T follicular helper cell (primary cell): ENCODE measurements at regions not wholly inside any gene's neighbourhood (a gene's known extent, or its start where the extent isn't known, plus 50 kb on each side); places are given as distances from the start of the nearest gene placed in this dataset.

Source experiments
- DNase-seq: peaks from one replicate; pipeline ENCODE4 v3.0.0-alpha.2; 2020; ENCODE audit warnings: low read depth

DNA sequence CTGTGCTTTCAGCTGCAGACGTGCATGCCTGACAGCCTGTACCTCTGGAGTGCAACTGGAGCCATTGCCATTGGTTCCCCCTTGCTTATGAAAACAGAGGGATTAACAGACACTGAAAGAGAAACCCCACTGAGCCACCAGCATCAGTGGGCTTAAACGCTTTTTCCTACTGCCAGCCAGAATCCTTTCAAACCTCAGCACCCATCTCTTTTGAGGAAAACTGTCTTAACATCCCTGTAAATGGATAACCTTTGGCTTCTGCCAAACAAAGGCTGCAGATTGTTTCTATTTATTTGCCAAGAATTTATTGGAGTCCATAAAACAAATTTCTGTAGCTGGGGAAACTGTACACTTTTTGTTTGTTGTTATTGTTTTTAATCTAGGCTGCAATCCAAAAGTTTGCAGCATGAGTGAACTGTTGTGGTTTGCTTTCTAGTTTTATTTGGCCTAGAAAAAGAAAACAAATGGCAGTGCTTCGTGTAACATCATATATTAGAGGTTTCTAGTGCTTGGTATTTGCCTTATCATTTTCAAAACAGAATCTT, 369.2 kb upstream of the IL12A start:
- no peak for DNase-seq

DNA sequence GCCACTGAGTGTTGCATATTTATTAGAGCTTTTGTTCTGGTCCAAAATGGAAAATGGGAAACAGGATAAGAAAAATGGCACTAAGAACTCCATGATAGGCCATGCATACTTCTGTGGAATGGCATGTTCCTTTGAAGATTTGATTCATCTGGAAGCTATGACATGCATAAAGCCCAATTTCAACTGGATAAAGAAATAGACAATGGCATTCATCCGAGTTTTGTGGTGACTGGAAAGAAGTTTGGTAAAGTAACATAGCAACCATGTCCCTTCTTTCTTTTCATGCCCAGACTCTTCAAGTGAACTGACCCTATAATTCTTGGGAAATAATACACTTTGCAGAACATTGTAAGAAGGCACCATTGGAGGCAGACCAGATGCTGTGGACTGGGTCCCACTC, 368.4 kb upstream of the IL12A start:
- DNase-seq = no peak

DNA sequence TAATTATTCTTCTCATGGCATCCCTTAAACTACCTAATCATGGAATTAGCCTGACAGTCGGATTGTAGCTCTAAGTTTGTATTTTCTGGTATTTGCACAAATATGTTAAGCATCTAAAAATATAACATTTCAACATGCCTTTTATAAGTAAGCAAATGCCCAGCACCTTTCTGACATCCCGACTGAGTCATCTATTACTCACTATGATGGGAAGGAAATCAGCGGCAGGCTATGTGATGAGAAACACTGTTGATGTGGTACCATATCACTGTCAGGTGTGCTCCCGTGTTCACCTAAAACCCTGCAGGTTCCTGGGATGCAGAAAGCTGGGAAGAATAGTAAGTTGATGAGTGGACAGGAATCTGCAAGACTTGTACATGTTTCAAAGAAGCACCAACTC, 367.8 kb upstream of the IL12A start:
- no peak for DNase-seq

DNA sequence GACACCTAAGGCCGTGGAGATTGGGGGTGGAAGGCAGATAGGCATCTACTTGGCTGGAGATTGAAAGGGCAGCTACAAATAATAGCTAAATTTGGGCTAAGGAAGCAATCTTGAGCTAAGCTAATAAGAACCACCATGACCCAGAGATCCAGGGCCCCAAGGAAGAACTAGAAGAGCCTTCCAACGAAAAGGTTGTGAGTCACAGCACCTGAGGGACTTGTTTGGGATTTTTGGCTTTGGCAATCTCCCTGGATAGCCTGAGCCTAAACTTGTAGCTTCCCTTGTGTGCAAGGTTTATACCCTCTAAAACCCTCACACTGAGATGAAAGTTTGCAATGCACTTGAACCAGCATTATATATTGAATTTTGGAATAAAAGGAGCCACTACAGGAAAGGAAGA, 364.0 kb upstream of the IL12A start:
- DNase-seq = no peak

DNA sequence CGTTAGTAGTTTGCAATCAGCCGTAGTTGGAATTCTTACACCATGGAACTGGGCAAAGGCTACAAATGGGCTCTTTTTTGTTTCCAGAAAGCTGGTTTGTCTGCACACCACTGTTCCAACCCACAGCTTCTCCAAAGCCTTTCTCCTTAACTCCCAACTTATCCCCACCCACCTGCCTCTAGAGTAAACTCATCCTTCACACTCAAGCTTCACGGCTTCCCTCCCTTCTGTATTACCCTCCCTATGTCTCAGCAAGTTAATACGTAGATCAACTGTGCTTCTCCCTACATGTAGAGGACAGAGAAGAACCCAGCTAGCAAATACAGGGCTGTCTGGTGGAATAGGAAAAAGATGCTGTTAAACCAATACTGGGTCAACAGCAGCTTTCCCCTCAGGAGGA, 363.0 kb upstream of the IL12A start:
- no peak for DNase-seq

DNA sequence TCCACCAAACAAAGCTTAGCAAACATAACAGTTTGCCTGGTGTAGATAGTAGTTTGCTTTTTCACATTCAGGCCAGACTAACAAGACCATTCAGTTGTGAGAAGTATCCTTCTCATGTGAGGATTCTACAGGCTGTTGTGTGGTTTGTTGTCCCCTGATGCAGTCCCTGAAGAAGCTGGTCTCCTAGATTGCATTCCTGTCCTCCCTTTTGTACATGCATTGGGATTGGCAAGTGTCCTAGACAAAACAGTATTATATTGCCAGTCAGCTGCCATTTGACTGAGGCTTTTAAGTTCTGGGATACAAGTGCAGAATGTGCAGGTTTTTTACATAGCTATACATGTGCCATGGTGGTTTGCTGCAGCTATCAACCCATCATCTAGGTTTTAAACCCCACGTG, 362.0 kb upstream of the IL12A start:
- no peak for DNase-seq

DNA sequence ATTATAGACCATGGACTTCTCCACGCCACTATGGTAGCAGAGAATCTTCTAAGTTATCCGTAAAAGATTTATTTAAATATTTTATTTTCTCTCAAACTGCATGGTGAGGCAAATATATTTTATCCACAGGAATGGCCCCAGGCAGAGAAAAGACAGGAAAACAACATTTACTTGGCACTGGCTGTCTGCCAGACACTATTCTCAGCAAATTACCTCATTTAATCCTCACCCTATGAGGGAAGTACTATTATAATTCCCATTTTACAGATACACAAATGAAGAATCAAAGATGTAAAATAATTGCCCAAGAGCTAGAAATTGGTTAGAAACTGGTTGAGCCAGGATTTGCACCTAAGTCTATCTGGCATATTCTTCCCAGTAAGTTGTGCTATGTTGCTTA, 361.4 kb upstream of the IL12A start:
- no peak for DNase-seq

DNA sequence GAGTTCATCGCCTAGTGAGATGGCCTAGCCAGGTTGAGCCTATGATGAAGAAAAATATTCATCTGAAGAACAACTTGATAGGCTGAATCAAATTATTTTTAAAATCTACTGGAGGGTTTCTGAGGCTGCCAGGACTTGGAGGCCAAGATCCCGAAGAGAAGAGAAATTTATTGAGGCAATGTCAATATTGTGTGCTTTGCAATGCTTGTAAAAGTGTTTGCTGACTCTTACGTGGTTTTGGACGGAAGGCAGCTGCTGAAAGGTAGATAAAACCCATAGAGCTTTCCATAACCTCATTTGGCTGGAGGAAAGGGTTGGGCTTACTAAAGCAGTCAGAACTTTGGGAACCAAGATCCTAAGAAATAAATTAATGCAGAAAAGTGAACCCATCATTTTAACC, 361.0 kb upstream of the IL12A start:
- DNase-seq = no peak

DNA sequence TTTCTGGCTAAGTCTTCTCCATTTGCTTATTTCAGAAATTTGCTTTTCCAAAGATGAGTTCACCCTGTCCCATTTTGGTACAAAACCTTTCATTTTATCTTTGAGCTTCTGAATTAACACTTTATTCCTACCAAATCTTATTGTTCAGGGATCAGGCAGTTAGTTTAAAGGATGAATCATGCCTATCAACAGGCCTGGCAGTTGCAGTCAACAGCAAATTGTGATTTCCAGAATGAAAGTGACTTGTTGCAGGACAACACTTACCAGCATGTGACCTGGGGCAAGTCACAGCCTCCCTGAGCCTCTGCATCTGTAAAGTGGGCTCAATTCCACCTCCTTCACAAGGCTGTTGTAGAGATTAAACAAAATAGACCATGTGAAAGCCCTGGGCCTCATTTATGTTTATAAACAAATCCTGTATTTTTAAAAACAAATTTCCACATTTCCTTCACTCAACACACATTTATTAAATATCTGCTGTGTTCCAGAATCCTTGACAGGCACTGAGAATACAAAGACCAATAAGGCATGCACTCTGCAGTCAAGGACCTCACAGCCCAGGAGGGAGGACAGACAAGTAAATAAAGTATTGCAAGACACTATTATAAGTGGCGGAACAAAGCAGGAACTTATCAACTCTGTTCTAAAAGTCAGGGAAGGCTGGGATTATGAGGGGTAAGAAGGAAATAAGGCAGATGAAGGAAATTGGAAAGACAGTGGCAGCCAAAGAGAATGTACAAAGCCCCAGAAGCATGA, 359.1 kb upstream of the IL12A start:
- no peak for DNase-seq

DNA sequence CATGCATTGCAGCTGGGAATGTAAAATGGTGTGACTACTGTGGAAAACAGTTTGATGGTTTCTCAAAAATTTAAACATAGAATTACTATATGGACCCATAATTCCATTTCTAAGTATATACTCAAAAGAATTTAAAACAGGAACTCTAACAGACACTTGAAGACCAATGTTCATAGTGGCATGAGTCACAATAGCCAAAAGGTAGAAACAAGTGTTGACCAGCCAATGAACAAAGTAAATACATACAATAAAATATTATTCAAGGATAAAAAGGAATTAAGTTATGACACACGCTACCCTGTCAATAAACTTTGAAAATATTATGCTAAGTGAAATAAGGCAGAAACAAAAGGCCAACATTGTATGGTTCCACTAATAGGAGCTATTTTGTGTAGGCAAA, 357.4 kb upstream of the IL12A start:
- DNase-seq = no peak

DNA sequence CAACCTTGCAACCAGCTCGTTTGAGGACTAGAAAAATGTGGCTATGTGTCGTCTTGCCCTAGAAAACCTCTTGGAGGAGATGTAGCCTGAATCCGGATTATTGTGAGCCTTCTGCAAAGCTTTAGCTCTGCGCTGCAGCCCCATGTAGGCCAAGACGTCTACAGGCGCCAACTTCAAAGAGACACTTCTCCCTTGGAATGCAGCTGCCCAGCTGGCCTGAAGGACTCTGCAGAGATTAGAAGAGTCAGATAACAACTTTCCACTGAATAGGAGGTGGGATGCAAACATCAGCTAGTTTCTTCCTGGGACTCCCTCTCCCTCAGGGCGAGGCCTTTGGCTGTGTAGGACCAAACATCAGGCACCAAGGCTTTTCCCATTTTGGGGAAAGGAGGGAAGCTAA, 356.5 kb upstream of the IL12A start:
- DNase-seq = no peak

DNA sequence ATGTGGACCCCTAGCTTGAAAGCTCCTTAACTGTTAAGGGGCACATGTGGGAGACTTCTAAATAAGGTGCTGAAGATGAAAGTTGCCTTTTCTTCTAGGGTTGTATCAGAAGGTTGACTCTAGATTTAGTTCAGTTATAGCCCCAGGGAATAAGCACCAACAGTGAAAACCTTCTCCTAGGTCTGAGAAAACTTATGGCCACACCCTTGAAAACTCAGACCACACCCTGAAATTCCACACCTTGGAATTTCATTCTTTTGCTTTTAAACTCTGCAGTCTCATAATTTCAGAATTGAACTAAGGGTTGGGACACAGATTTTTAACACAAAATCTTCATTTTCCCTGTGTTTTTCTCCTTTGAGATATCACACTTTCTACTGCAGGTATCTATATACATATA, 355.8 kb upstream of the IL12A start:
- DNase-seq = no peak

DNA sequence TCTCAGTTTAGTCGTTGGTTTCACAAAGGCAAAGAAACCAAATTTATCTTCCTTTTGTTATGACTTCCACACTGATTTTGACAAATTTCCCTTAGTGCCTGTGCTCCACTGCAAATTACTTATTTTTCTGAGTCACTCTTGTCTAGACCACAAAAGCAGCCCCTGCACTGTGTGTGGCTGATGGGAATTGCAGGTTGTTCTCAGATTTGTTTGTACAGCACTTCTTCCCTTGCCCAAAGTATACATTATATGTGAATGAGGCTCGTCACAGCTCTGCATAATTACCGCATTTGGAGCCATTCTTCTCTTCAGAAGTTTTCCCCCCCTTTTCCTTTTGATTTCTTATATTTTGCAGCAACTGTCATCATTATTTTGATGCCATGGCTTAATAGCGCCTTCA, 354.2 kb upstream of the IL12A start:
- no peak for DNase-seq

DNA sequence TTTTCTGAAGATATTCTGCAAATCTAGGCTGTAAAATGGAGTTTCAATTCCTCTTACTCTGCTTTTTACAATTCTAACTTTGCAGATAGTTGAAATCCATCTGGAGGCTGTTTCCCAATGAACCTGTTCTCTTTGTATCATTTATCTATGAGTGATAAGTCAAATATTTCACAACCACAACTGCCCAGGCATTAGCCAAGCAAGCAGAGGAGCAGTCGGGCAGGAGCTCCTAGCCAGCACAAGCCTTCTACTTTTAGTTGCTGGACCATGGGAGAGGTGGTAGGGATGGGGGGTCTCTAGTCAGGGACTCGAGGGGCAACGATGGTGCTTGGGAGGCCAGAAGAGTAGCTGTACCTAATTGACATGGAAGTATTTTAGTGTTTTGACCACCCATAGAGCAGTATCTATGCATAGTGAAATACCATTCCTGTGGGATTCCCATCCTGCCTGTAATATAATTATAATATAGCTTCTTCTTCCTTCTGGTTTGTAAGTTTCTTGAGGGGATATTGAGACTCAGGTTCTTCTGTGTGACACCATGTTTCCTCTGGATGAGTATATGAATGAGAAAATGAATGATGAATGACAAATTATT, 353.5 kb upstream of the IL12A start:
- no peak for DNase-seq

DNA sequence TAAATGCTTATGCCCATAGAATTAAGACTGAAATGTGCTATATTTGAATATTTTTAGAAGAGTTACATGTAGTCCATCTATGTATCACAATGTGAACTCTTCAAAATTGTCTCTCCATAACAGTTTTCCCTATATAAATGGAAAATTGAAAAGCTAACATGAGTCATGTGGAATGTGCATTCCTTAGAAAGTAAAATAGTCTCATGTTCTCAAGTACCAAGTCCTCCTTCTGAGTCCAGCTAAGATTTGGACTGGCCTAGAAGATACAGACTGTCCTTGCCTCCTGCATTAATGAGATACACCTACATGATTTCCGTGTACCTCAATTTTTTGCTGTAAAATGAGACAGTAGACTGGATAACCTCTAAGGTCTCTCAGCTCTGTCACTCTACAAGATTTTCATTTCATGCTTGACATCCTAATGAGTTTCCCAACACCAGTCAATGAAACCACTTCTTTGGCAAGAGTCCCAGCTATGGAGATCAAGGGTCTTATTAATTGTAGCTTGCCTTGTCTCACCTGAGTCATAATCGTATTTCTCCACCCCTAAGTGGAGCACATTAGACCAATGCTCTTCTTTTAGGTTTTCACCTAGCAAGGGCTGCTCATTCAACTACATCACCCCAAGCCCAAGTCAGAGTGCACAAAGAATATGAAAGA, 350.6 kb upstream of the IL12A start:
- no peak for DNase-seq

DNA sequence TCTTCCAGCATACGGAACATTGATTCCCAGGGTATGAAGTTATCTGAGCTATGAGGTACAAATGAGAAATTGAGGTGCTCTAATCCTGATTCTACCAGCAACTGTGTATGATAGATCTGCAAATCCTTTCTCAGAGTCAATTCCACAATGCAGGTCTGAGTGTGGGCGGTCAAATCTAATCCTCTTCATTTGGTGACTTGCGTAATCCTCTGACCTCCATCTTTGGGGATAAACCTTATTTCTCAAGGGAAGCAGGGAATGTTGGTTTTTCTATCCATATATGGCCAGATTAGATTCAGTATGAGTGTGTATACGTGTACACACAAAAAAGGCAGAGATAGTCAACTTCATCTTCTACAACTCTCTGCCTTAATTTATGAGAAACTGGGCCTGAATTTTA, 348.4 kb upstream of the IL12A start:
- no peak for DNase-seq

DNA sequence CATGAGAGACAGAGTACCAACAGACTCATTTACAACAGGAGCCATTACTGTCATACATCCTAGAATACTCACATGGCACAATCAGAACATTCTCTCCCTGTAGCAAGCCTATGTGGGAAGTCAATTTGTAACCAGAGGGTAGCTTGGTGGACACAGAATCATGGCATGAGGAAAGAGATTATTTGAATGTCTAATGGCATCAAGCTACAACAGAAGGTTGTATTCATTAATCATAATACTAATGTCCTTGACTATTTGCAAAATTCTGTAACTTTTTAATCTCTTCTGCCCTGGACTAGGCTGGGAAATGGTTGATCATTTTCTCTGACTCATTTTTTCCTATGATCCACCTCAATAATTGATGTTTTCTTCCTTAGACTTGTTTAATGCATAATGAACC, 345.2 kb upstream of the IL12A start:
- DNase-seq = no peak

DNA sequence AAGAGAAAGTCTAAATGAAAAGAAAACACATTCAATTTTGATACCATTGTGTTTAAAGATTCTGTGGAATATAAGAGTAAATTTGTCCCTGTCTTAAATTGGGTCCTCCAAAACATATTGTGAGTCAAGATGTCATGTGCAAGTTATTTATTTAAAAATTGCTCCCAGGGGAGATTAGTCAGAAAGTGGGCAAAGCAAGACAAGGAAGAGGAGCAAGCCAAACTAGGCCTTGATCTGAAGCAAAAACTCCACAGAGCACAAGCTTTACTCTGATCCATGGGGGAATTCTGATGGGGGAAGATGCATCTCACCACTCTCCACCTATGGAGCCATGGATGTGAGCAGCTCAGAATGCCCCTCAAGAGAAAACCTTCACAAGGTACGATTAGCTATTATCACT, 342.8 kb upstream of the IL12A start:
- no peak for DNase-seq

DNA sequence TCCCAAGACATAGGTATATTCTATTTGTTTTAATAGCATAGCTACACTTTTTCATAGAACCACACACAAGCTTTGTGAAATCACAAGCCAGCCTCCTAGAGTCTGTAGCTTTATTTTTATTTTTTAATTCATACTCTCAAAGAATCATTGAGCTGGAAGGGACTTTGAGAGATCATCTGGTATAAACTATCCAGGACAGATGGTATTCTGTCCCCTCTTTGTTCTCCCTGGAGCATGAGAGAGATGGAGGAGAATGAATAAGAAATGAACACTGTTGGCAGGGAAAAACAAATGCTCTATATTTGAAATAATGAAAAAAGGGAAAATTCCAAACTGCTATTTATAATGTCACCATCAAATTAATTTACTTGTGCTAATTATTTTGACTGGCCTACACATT, 338.7 kb upstream of the IL12A start:
- no peak for DNase-seq

DNA sequence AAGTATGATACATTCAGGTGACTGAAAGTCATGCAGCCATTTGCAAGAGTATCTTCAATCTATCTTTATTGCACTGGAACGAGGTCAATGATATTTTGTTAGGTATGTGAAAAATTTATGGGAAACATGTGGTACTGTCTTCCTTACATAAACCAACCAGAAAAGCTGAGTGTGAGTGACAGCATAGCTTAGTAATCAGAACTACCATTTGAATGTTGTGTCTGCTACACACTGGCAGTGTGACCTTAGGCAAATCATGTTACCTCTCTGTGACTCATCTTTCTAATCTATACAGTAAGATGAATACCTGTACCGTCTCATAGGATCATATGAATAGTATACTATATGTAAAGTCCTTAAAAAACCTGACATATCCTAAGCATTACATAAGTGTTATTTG, 337.9 kb upstream of the IL12A start:
- no peak for DNase-seq

DNA sequence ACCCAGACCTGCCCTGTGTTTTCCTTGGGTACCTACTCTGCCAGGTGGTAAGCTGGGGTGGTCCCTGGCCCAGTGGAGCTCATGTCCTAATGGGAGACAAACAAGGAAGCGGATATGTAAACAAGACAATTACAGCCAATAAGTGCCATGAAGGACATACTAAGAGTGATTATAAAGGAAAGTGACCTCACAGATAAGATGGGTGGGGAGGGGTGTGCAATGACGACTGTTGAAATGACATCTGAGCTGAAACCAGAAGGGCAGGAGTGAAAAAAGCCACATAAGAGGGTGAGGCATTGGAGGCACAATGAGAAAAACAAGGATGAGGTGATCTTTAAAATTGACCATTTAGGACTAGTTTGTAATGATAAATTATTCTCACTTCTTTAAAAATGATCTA, 336.2 kb upstream of the IL12A start:
- DNase-seq = no peak

DNA sequence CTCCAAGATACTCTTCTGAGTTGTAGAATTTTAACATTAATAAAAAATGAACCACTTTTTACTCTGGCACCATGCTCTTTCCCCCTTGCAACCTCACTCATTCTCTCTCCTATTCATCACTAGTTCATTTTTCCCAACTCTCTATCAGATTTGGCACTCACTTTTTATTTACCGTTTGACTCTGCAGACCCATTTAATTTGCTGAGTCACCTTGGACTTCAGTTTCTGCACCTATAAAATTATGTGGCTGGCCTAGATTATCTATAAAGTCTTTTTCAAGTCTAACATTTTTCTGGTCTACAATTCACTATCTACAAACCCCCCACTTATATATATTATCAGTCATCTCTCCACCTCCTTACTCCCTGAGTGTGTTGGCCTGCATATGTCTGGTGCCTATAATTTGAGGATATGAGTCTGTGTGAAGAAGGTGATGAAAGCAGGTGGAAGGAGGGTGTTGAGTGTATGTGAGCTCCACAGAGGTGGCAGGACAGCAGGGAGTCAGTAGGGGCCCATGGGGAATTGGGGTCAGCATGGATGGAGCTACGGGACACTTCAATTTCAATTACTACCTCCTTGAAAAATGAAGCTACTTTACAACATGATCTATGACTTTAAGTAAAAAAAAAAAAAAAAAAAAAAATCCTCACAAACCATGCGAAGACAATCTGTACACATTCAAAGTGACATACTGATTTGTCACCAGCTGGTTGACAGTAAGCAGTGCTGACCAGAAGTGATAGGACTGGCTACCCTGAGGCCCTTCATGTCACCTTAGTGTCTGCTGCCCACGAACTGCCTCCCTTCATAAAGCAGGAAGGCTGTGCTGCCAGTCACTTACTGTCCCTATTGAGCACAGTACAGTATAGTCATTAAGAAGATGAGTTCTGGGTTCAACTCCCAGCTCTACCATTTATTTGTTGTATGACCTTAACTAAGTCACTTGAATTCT, 334.2 kb upstream of the IL12A start:
- no peak for DNase-seq
